Omental fat pad (tissue), 3 donors: ENCODE measurements at regions not wholly inside any gene's neighbourhood (a gene's known extent, or its start where the extent isn't known, plus 50 kb on each side); places are given as distances from the start of the nearest gene placed in this dataset.

Experiments used
- ATAC-seq: fragments of 150-250 bp; one replicate; pipeline ENCODE4 v1.9.1; 2016; ENCODE audit warnings: mild to moderate bottlenecking, moderate library complexity; ENCODE audit not compliant: low FRiP score
- DNase-seq: peaks from one replicate; pipeline ENCODE4 v3.0.0-alpha.2; 2019; ENCODE audit warnings: low spot score
- TF ChIP-seq, protein P1 (sequence below), 3 donors: fragments of 450-650 bp; IDR thresholded peaks; one replicate each; pipeline ENCODE4 v1.5.1; 2016 to 2017; ENCODE audit warnings: antibody characterized with exemption in 3 of 3, mild to moderate bottlenecking in 3 of 3, moderate library complexity in 2 of 3

DNA sequence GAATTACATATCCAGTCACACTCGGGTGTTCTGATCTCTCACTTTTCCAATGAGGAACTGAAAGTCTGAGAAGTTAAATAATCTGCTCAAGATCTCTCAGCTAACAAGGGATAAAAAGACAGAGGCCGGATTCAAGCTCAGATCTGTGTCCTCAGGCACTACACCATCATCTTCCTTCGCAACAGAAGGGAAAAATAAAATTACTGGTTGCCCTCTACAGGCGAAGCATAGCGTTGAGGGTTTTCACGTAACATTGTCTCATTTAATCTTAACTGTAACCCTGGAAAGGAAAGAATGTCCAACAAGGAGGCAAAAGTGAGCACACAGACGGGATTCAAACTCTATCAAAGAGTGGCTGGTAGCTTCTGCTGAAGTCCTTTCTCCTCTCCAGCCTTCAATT is 67.8 kb upstream of the ANKEF1 start:
- ATAC-seq (no peak), DNase-seq (no peak)
- TF ChIP-seq, protein P1, sequence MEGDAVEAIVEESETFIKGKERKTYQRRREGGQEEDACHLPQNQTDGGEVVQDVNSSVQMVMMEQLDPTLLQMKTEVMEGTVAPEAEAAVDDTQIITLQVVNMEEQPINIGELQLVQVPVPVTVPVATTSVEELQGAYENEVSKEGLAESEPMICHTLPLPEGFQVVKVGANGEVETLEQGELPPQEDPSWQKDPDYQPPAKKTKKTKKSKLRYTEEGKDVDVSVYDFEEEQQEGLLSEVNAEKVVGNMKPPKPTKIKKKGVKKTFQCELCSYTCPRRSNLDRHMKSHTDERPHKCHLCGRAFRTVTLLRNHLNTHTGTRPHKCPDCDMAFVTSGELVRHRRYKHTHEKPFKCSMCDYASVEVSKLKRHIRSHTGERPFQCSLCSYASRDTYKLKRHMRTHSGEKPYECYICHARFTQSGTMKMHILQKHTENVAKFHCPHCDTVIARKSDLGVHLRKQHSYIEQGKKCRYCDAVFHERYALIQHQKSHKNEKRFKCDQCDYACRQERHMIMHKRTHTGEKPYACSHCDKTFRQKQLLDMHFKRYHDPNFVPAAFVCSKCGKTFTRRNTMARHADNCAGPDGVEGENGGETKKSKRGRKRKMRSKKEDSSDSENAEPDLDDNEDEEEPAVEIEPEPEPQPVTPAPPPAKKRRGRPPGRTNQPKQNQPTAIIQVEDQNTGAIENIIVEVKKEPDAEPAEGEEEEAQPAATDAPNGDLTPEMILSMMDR (IDR thresholded peaks at IDR 0.05) = no peak

DNA sequence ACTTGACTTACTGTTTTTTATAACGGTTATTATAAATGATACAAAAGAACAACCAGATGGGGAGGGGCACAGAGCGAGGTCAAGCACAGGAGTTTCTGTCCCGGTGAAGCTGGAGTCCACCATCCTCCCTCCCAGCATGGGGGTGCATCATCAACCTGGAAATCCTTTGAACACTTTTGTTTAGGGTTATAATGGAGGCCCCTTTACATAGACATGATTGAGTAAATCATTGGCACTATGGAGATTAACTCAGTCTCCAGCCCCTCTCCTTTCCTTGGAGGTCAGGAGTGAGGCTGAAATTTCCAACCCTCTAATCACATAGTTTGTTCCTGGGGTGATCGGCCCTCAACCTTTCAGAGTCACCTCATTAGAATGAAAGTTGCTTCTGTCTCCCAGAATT is 71.8 kb upstream of the ANKEF1 start:
- DNase-seq = no peak
- TF ChIP-seq, protein P1 (IDR thresholded peaks at IDR 0.05) = no peak
- ATAC-seq = no peak

DNA sequence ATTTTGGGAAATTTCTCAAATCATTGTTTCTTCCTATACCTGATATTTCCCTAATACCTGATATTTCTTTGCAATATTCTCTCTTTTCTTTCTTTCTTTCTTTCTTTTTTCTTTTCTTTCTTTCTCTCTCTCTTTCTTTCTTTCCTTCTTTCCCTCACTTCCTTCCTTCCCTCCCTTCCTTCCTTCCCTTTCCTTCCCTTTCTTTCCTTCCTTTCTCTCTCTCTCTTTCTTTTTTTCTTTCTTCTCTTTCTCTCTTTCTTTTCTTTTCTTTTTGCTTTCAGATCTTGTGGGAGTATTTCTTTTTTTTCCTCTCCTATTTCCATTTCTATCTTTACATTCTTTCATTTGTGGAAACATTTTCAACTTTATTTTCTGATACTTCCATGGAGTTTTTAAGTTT is 76.1 kb upstream of the ANKEF1 start:
- DNase-seq (no peak), ATAC-seq (no peak)
- TF ChIP-seq, protein P1 (IDR thresholded peaks at IDR 0.05) = no peak

DNA sequence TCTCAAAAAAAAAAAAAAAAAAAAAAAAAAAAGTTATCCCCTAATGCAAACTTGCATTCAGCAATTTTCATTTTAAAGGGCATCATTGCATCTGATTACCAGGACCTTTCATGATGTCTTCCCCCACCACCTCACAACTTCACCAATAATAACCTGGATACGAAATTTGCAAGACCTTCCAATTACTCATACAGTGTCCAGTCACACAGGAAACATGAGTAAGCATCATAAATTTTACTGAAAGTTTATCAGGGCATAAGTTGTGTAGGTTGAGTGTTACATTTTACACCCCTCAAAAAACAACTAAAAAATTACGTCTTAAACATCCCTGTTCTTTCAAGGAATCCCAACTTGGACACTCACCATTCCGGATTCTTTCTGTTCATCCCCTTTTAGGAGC is 79.1 kb upstream of the ANKEF1 start:
- ATAC-seq (no peak), DNase-seq (no peak)
- TF ChIP-seq, protein P1 (IDR thresholded peaks at IDR 0.05) = no peak

DNA sequence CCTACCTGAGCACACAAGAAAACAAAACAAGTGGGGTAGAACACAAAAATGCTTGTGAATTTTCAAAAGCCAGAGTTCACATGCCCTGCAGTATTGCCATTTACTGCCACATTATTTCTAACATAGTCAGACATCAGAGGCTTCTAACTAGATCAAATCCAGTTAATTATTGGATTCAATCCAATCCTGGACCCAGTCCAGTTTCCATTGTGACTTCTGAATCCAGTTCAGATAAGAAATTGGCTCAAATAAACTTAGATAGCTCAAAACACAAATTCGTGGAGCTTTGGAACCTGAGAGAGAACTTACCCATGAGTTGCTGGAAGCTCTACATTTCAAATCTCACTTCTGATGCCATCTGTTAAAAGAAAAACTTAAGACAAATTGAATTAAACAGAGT is 85.2 kb upstream of the ANKEF1 start:
- ATAC-seq (no peak), DNase-seq (no peak)
- TF ChIP-seq, protein P1 (IDR thresholded peaks at IDR 0.05) = no peak

DNA sequence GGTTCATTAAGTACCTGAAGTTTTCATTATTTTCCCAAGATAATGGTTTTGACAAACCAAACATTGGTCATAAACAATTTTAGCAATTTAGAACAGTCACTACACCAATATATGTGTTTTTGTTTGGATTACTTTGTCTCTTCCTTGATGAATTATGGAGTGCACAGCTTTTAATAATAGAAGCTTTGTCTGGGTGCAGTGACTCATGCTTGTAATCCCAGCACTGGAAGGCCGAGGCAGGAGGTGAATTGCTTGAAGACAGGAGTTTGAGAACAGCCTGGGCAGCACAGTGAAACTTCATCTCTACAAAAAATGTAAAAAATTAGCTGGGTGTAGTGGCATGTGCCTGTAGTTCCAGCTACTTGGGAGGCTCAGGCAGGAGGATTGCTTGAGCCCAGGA is 89.4 kb upstream of the ANKEF1 start:
- TF ChIP-seq, protein P1 (IDR thresholded peaks at IDR 0.05) = no peak
- ATAC-seq (no peak), DNase-seq (no peak)

DNA sequence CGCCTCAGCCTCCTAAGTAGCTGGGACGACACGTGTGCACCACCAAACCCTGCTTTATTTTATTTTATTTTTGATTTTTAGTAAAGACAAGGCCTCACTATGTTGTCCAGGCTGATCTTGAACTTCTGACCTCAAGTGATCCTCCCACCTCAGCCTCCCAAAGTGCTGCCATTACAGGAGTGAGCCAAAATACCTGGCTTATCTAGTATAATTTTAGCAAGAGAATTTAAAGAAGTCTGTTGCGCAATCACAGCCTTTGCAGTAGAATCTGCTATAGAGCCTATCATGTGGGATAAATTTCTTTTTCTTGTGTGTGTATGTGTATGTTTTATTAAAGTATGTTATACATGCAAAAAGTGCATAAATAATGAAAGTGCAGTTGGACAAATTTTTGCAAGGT is 92.1 kb upstream of the ANKEF1 start:
- no peak for ATAC-seq
- TF ChIP-seq, protein P1 (IDR thresholded peaks at IDR 0.05) = no peak
- DNase-seq = no peak
